ENCODE measurements at regions not wholly inside any gene's neighbourhood (a gene's known extent, or its start where the extent isn't known, plus 50 kb on each side); places are given as distances from the start of the nearest gene placed in this dataset.

GRCh38 chr11:33539751-33540150, 160.9 kb downstream of the C11orf91 start:
- Histone ChIP-seq H3K36me3 (ENCODE audit: control insufficient read depth, insufficient read depth, low read length) (no peaks in the 10 kb centered on the region), H3K4me3 (ENCODE audit: low read depth, low read length) (no peak overlapping the region), H3K27me3 (ENCODE audit: control insufficient read depth, insufficient read depth, low read length) (no peaks in the 10 kb centered on the region)
- DNase-seq (ENCODE audit: low read depth), result no peak
- TF ChIP-seq CTCF (IDR thresholded peaks at IDR 0.05; ENCODE audit: insufficient read depth, low read length, poor library complexity, severe bottlenecking), result no peak

- Histone ChIP-seq H3K27me3 (ENCODE audit: control insufficient read depth, insufficient read depth, low read length) (no peaks in the 10 kb centered on the region), H3K4me3 (ENCODE audit: low read depth, low read length) (no peak overlapping the region), H3K36me3 (ENCODE audit: control insufficient read depth, insufficient read depth, low read length) (no peaks in the 10 kb centered on the region)
- no peak for DNase-seq (ENCODE audit: low read depth)
- no peak for TF ChIP-seq CTCF (IDR thresholded peaks at IDR 0.05; ENCODE audit: insufficient read depth, low read length, poor library complexity, severe bottlenecking)
Measured at GRCh38 chr11:33538726-33539125, 161.9 kb downstream of the C11orf91 start.

- H3K36me3 ChIP-seq (ENCODE audit: control insufficient read depth, insufficient read depth, low read length), result no peaks in the 10 kb centered on the region
- no peaks in the 10 kb centered on the region for H3K27me3 ChIP-seq (ENCODE audit: control insufficient read depth, insufficient read depth, low read length)
- no peak for DNase-seq (ENCODE audit: low read depth)
- TF ChIP-seq CTCF (IDR thresholded peaks at IDR 0.05; ENCODE audit: insufficient read depth, low read length, poor library complexity, severe bottlenecking), result no peak
- H3K4me3 ChIP-seq (ENCODE audit: low read depth, low read length), result no peak overlapping the region
Measured at GRCh38 chr11:33536178-33536577, 164.4 kb downstream of the C11orf91 start.

GRCh38 chr11:33534575-33534974, 166.1 kb downstream of the C11orf91 start:
- Histone ChIP-seq H3K4me3 (ENCODE audit: low read depth, low read length) (no peak overlapping the region), H3K36me3 (ENCODE audit: control insufficient read depth, insufficient read depth, low read length) (no peaks in the 10 kb centered on the region), H3K27me3 (ENCODE audit: control insufficient read depth, insufficient read depth, low read length) (no peaks in the 10 kb centered on the region)
- TF ChIP-seq CTCF (IDR thresholded peaks at IDR 0.05; ENCODE audit: insufficient read depth, low read length, poor library complexity, severe bottlenecking), result no peak
- DNase-seq (ENCODE audit: low read depth), result no peak

GRCh38 chr11:33533386-33534052, 167.1 kb downstream of the C11orf91 start:
- no peak for TF ChIP-seq CTCF (IDR thresholded peaks at IDR 0.05; ENCODE audit: insufficient read depth, low read length, poor library complexity, severe bottlenecking)
- H3K36me3 ChIP-seq (ENCODE audit: control insufficient read depth, insufficient read depth, low read length), result no peaks in the 10 kb centered on the region
- no peak for DNase-seq (ENCODE audit: low read depth)

More at GRCh38 chr11:33533386-33534052, 167.1 kb downstream of the C11orf91 start:
- no peaks in the 10 kb centered on the region for H3K27me3 ChIP-seq (ENCODE audit: control insufficient read depth, insufficient read depth, low read length)
- H3K4me3 ChIP-seq (ENCODE audit: low read depth, low read length), result no peak overlapping the region

Measured in kidney epithelial cell (primary cell).